ENCODE measurements at regions not wholly inside any gene's neighbourhood (a gene's known extent, or its start where the extent isn't known, plus 50 kb on each side); places are given as distances from the start of the nearest gene placed in this dataset.

DNA sequence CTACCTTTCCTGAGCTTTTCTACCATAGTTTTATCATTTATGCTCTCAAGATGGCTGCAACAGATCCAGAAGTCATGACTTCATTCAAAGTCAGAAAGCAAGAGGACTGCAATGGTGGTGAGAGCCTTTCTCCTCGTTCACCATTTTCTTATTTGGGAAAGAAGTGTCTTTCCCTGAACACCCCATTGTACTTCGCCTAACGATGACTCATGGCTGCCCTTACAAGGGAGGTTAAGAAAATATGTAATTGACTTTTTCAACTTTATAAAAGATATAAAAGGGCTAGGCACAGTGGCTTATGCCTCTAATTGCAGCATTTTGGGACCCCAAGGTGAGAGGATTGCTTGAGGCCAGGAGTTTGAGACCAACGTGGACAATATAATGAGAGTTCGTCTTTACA is 541.7 kb downstream of the METTL15 start:
- TF ChIP-seq, protein P1, sequence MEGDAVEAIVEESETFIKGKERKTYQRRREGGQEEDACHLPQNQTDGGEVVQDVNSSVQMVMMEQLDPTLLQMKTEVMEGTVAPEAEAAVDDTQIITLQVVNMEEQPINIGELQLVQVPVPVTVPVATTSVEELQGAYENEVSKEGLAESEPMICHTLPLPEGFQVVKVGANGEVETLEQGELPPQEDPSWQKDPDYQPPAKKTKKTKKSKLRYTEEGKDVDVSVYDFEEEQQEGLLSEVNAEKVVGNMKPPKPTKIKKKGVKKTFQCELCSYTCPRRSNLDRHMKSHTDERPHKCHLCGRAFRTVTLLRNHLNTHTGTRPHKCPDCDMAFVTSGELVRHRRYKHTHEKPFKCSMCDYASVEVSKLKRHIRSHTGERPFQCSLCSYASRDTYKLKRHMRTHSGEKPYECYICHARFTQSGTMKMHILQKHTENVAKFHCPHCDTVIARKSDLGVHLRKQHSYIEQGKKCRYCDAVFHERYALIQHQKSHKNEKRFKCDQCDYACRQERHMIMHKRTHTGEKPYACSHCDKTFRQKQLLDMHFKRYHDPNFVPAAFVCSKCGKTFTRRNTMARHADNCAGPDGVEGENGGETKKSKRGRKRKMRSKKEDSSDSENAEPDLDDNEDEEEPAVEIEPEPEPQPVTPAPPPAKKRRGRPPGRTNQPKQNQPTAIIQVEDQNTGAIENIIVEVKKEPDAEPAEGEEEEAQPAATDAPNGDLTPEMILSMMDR (IDR thresholded peaks at IDR 0.05) = no peak
- no peak for TF ChIP-seq POLR2A (IDR thresholded peaks at IDR 0.05)

Measured in thyroid gland (tissue), 4 donors.